Neural progenitor cell (in vitro differentiated cells): ENCODE measurements at regions not wholly inside any gene's neighbourhood (a gene's known extent, or its start where the extent isn't known, plus 50 kb on each side); places are given as distances from the start of the nearest gene placed in this dataset.

Experiments used
- DNase-seq: peaks from one replicate; pipeline ENCODE4 v3.0.0-alpha.2; 2016; ENCODE audit warnings: low spot score
- H2AFZ ChIP-seq: fragments of 200-600 bp; sonication (generic); replicated peaks from 2 replicates; pipeline ENCODE4 v1.6.1; 2016; ENCODE audit warnings: antibody characterized with exemption
- H3F3A ChIP-seq: fragments of 200-600 bp; sonication (generic); 2 replicates; pipeline ENCODE4 v1.6.1; 2016; ENCODE audit warnings: antibody characterized with exemption, low read depth
- H3K27ac ChIP-seq: fragments of 200-600 bp; sonication (generic); 2 replicates; pipeline ENCODE4 v1.5.1; 2016; ENCODE audit warnings: mild to moderate bottlenecking
- H3K27me3 ChIP-seq: fragments of 200-600 bp; sonication (generic); 2 replicates; pipeline ENCODE4 v1.6.1; 2016; ENCODE audit warnings: mild to moderate bottlenecking, moderate library complexity
- H3K36me3 ChIP-seq: fragments of 200-600 bp; sonication (generic); 2 replicates; pipeline ENCODE4 v1.5.1; 2016
- H3K4me1 ChIP-seq: fragments of 200-600 bp; sonication (generic); 2 replicates; pipeline ENCODE4 v1.6.1; 2016; ENCODE audit warnings: mixed run types
- H3K4me2 ChIP-seq: fragments of 200-600 bp; sonication (generic); 2 replicates; pipeline ENCODE4 v1.6.1; 2016
- H3K4me3 ChIP-seq: fragments of 200-600 bp; sonication (generic); 2 replicates; pipeline ENCODE4 v1.5.1; 2016
- H3K79me2 ChIP-seq: fragments of 200-600 bp; sonication (generic); 2 replicates; pipeline ENCODE4 v1.6.1; 2016; ENCODE audit warnings: low read depth
- H3K9ac ChIP-seq: fragments of 200-600 bp; sonication (generic); 2 replicates; pipeline ENCODE4 v1.6.1; 2016
- H3K9me3 ChIP-seq: fragments of 200-600 bp; sonication (generic); 2 replicates; pipeline ENCODE4 v1.5.1; 2016; ENCODE audit warnings: low read depth
- H4K20me1 ChIP-seq: fragments of 200-600 bp; sonication (generic); 2 replicates; pipeline ENCODE4 v1.6.1; 2016; ENCODE audit warnings: low read depth
- H3K27ac Mint-ChIP-seq: 3 replicates; pipeline ENCODE4 v1.8.0; 2021; ENCODE audit warnings: mixed read lengths
- H3K27me3 Mint-ChIP-seq: 2 replicates; pipeline ENCODE4 v1.8.0; 2022; ENCODE audit warnings: low read depth, mild to moderate bottlenecking, inconsistent platforms, moderate library complexity, mixed read lengths; ENCODE audit not compliant: insufficient read depth
- H3K36me3 Mint-ChIP-seq: 3 replicates; pipeline ENCODE4 v1.8.0; 2021; ENCODE audit warnings: mixed read lengths
- H3K4me1 Mint-ChIP-seq: 3 replicates; pipeline ENCODE4 v1.8.0; 2021; ENCODE audit warnings: mixed read lengths
- H3K4me3 Mint-ChIP-seq: 3 replicates; pipeline ENCODE4 v1.8.0; 2021; ENCODE audit warnings: mild to moderate bottlenecking, moderate library complexity, mixed read lengths
- H3K9me3 Mint-ChIP-seq: 3 replicates; pipeline ENCODE4 v1.8.0; 2020; ENCODE audit warnings: mixed read lengths
- EZH2 ChIP-seq: fragments of 200-600 bp; sonication (generic); IDR thresholded peaks from 2 replicates; pipeline ENCODE4 v1.6.1; 2017; ENCODE audit warnings: antibody characterized with exemption, mild to moderate bottlenecking, moderate library complexity
- EZH2phosphoT487 ChIP-seq: fragments of 200-600 bp; sonication (generic); IDR thresholded peaks from 2 replicates; pipeline ENCODE4 v1.6.1; 2017; ENCODE audit warnings: antibody characterized with exemption
- TF ChIP-seq, protein P1 (sequence below): fragments of 200-600 bp; sonication (generic); IDR thresholded peaks from 2 replicates; pipeline ENCODE4 v1.5.1; 2017; ENCODE audit warnings: antibody characterized with exemption, mild to moderate bottlenecking

DNA sequence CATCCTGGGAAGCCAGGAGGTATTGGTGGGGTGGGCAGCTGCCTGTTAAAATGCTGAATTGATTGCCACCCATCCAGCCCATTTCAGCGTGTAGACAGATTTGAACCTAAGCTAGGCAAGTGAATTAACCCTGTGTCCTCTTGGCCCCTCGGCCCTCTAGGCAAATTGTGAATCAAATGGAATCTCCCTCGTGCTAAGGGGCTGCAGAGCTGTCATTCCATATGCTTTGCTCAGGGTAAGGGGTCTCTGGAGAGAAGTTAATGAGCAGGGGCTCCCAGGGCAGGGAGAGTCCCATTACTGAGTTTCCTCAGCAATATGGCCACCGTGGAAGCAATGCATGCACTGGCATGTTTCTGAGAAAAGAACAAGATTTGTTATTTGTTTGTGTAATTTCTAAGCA, 117.7 kb upstream of the RCN1 start:
- Mint-ChIP-seq H3K4me3 (no peak overlapping the region), H3K36me3 (peaks cover 6% of the 10 kb centered on the region), H3K4me1 (peaks cover 15% of the 10 kb centered on the region), H3K9me3 (peaks cover 30% of the 10 kb centered on the region), H3K27ac (no peak overlapping the region), H3K27me3 (peaks cover 8% of the 10 kb centered on the region)
- H3K9ac ChIP-seq, result no peak overlapping the region
- H3K4me1 ChIP-seq, result peaks cover 8% of the 10 kb centered on the region
- no peaks in the 10 kb centered on the region for H3K79me2 ChIP-seq
- no peak overlapping the region for H3K27ac ChIP-seq
- no peaks in the 10 kb centered on the region for H3F3A ChIP-seq
- H3K27me3 ChIP-seq, result no peaks in the 10 kb centered on the region
- TF ChIP-seq EZH2 (no peak), EZH2phosphoT487 (no peak)
- TF ChIP-seq, protein P1, sequence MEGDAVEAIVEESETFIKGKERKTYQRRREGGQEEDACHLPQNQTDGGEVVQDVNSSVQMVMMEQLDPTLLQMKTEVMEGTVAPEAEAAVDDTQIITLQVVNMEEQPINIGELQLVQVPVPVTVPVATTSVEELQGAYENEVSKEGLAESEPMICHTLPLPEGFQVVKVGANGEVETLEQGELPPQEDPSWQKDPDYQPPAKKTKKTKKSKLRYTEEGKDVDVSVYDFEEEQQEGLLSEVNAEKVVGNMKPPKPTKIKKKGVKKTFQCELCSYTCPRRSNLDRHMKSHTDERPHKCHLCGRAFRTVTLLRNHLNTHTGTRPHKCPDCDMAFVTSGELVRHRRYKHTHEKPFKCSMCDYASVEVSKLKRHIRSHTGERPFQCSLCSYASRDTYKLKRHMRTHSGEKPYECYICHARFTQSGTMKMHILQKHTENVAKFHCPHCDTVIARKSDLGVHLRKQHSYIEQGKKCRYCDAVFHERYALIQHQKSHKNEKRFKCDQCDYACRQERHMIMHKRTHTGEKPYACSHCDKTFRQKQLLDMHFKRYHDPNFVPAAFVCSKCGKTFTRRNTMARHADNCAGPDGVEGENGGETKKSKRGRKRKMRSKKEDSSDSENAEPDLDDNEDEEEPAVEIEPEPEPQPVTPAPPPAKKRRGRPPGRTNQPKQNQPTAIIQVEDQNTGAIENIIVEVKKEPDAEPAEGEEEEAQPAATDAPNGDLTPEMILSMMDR, result no peak
- H3K9me3 ChIP-seq, result no peaks in the 10 kb centered on the region
- H3K36me3 ChIP-seq, result no peaks in the 10 kb centered on the region
- H4K20me1 ChIP-seq, result no peaks in the 10 kb centered on the region
- H3K4me2 ChIP-seq, result no peak overlapping the region
- no peak overlapping the region for H2AFZ ChIP-seq
- DNase-seq, result no peak
- no peak overlapping the region for H3K4me3 ChIP-seq

DNA sequence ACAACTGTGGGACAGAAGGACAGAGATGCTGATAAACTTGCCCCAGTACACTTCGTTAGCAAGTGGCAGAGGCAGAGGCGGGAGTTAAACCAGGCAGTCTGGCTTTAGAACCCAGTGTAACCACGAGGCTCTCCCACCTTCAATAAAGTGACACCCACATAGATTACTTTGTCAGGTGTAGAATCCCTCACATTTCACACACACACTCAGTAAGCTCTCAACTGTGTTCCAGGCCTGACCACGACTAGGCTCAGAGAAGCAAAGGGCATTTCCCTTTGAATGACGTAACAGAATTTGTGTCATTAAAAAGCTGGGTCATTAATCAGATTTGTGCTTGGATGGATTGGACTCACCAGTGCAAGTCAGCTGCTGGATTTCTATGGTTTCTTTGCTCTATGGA, 118.3 kb upstream of the RCN1 start:
- H3F3A ChIP-seq, result no peaks in the 10 kb centered on the region
- no peak for TF ChIP-seq EZH2phosphoT487

DNA sequence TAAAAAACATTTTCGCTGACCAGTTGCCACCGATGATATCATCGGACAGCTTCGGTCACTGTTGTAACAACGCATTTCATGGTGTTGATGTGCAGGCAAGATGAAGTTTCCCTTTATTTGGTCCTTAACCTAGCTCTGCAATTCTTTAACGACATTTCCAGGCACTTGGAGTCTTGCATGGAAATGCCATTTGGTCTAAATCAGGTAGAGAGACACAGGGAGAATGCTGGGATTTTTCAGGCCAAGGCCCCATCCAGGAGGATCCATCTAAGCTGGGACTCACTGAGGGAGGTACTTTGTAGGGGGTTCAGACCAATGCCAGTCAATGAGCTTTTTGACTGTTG, 121.5 kb upstream of the RCN1 start:
- Histone ChIP-seq H3K36me3 (no peaks in the 10 kb centered on the region), H3K27ac (no peak overlapping the region), H3K9me3 (no peaks in the 10 kb centered on the region), H2AFZ (no peak overlapping the region), H3K4me1 (peaks cover 10% of the 10 kb centered on the region), H3K79me2 (no peaks in the 10 kb centered on the region), H3F3A (no peaks in the 10 kb centered on the region), H4K20me1 (no peaks in the 10 kb centered on the region), H3K9ac (no peak overlapping the region), H3K4me3 (no peak overlapping the region), H3K4me2 (no peak overlapping the region), H3K27me3 (no peaks in the 10 kb centered on the region)
- no peak overlapping the region for H3K4me3 Mint-ChIP-seq
- peaks cover 31% of the 10 kb centered on the region for H3K9me3 Mint-ChIP-seq
- H3K27ac Mint-ChIP-seq, result no peak overlapping the region
- H3K36me3 Mint-ChIP-seq, result peaks cover 6% of the 10 kb centered on the region
- TF ChIP-seq EZH2phosphoT487 (no peak), EZH2 (no peak)
- TF ChIP-seq, protein P1, result no peak
- peaks cover 8% of the 10 kb centered on the region for H3K27me3 Mint-ChIP-seq
- peaks cover 24% of the 10 kb centered on the region for H3K4me1 Mint-ChIP-seq
- DNase-seq, result no peak

More for the DNA sequence above, 118.3 kb upstream of the RCN1 start:
- Histone ChIP-seq H3K4me3 (no peak overlapping the region), H3K9ac (no peak overlapping the region), H3K4me2 (no peak overlapping the region), H3K9me3 (no peaks in the 10 kb centered on the region), H3K27me3 (no peaks in the 10 kb centered on the region), H3K27ac (no peak overlapping the region), H3K79me2 (no peaks in the 10 kb centered on the region), H3K36me3 (no peaks in the 10 kb centered on the region), H2AFZ (no peak overlapping the region), H3K4me1 (peaks cover 13% of the 10 kb centered on the region), H4K20me1 (no peaks in the 10 kb centered on the region)
- Mint-ChIP-seq H3K4me3 (no peak overlapping the region), H3K4me1 (peaks cover 17% of the 10 kb centered on the region), H3K36me3 (peaks cover 6% of the 10 kb centered on the region), H3K9me3 (peaks cover 31% of the 10 kb centered on the region), H3K27me3 (peaks cover 8% of the 10 kb centered on the region), H3K27ac (no peak overlapping the region)
- DNase-seq, result no peak

DNA sequence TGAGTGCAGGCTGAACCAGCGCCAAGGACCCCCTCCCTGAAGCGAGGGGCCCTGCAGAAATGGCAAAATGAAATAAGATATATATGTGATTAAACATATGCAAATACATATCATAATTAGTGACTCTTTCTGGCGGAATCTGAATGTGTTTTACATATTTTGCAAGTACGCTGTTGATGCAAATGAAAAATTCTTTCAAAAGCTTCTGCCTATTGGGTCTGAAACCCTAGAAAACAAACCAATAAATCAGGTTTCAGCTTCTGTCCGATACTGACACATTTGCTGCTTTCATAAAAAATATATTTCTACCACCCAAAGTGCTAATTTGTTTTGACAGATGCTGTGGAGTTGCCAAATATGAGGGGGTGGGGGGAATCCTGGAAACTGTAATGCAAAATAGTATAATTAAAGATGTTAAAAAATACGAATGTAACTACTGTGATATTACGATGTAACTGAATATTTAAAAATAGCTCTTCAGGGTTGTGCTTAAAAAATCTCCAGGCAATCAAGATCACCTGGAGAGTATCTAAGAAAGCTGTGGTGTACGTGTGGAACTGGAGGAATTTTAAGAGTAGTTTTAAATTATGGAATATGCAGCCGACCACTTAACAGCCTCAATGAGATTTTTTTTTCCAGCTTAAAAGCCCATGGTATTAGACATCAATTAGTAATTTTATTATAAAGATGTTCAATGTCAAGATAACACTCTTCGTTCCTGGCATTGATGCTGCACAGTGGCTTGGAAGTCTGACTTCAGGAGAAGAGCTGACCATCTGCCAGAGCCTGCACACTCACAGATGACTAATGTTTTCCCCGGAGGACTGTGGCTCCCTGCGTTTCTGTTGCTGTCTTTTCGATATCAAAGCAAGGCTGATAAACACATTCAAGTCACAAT, 122.2 kb upstream of the RCN1 start:
- no peak overlapping the region for H3K4me3 Mint-ChIP-seq
- Histone ChIP-seq H3K4me3 (no peak overlapping the region), H3K27ac (no peak overlapping the region), H2AFZ (no peak overlapping the region), H3F3A (no peaks in the 10 kb centered on the region), H3K36me3 (no peaks in the 10 kb centered on the region), H3K4me1 (peaks cover 10% of the 10 kb centered on the region), H3K9me3 (no peaks in the 10 kb centered on the region), H3K79me2 (no peaks in the 10 kb centered on the region), H3K4me2 (no peak overlapping the region), H3K27me3 (no peaks in the 10 kb centered on the region), H4K20me1 (no peaks in the 10 kb centered on the region), H3K9ac (no peak overlapping the region)
- no peak for DNase-seq
- H3K4me1 Mint-ChIP-seq, result peaks cover 24% of the 10 kb centered on the region
- no peak overlapping the region for H3K27ac Mint-ChIP-seq
- peaks cover 6% of the 10 kb centered on the region for H3K36me3 Mint-ChIP-seq
- H3K9me3 Mint-ChIP-seq, result peaks cover 30% of the 10 kb centered on the region
- TF ChIP-seq EZH2phosphoT487 (no peak), EZH2 (no peak)
- TF ChIP-seq, protein P1, result no peak
- peaks cover 8% of the 10 kb centered on the region for H3K27me3 Mint-ChIP-seq
